ENCODE measurements at regions not wholly inside any gene's neighbourhood (a gene's known extent, or its start where the extent isn't known, plus 50 kb on each side); places are given as distances from the start of the nearest gene placed in this dataset.
"Not testable (repeated sequence)": the region's sequence is repeated elsewhere in the genome, so short reads cannot be mapped to it uniquely, and the experiment has no call there.

DNA sequence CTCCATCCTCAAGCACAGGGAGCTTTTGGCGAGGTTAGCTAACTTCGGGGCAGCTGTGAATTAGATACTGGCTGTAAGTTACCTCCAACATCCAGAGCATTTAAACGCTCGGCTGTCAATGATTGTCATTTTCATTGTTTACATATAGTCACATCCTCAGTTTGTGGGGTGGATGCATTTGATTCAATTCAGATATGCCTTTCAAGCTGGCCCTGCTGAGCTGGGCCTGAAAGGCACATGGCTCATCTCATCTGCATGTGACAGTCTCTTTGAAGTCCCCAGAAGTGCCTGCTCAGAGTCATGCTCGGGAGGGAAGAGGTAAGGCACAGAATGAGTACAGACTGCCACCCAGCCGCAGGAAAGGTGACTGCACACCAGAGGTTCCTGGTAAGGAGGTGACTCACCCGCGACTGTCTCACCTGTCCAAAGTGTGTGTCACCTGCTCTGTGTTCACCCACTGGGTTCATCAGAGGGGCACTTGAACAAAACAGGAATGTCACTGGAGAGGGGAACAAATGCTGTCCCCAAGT lies 281.2 kb upstream of the PLGLB2 start:
- TF ChIP-seq, protein P1, sequence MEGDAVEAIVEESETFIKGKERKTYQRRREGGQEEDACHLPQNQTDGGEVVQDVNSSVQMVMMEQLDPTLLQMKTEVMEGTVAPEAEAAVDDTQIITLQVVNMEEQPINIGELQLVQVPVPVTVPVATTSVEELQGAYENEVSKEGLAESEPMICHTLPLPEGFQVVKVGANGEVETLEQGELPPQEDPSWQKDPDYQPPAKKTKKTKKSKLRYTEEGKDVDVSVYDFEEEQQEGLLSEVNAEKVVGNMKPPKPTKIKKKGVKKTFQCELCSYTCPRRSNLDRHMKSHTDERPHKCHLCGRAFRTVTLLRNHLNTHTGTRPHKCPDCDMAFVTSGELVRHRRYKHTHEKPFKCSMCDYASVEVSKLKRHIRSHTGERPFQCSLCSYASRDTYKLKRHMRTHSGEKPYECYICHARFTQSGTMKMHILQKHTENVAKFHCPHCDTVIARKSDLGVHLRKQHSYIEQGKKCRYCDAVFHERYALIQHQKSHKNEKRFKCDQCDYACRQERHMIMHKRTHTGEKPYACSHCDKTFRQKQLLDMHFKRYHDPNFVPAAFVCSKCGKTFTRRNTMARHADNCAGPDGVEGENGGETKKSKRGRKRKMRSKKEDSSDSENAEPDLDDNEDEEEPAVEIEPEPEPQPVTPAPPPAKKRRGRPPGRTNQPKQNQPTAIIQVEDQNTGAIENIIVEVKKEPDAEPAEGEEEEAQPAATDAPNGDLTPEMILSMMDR (IDR thresholded peaks at IDR 0.05) = not testable (repeated sequence)
- not testable (repeated sequence) for TF ChIP-seq POLR2A, POLR2AphosphoS5 (IDR thresholded peaks at IDR 0.05)
